CD4-positive, CD25-positive, alpha-beta regulatory T cell (primary cell): ENCODE measurements at regions not wholly inside any gene's neighbourhood (a gene's known extent, or its start where the extent isn't known, plus 50 kb on each side); places are given as distances from the start of the nearest gene placed in this dataset.

ENCODE experiments used
- ATAC-seq, 2 donors: fragments of 150-1000 bp; cut with Tn5 transposase; one replicate each; pipeline ENCODE4 v1.10.0; 2021; ENCODE audit warnings: low read depth in 2 of 2, moderate number of reproducible peaks in 2 of 2, moderate library complexity in 1 of 2
- DNase-seq, 3 donors: peaks; one replicate each; pipeline versions ENCODE4 v3.0.0 to v3.0.0-alpha.2; 2012 to 2022; ENCODE audit warnings: mixed read lengths in 1 of 3
- H3K27ac ChIP-seq: one replicate; pipeline ENCODE4 v1.7.0; 2013; ENCODE audit warnings: mild to moderate bottlenecking, low read length; ENCODE audit not compliant: insufficient read depth, poor library complexity, severe bottlenecking
- H3K27me3 ChIP-seq: one replicate; pipeline ENCODE4 v1.7.0; 2013; ENCODE audit warnings: low read length; ENCODE audit not compliant: control insufficient read depth, insufficient read depth
- H3K36me3 ChIP-seq: one replicate; pipeline ENCODE4 v1.7.0; 2013; ENCODE audit warnings: mild to moderate bottlenecking, low read length, moderate library complexity; ENCODE audit not compliant: control insufficient read depth, insufficient read depth
- H3K4me1 ChIP-seq: 2 replicates; pipeline ENCODE4 v1.7.0; 2013; ENCODE audit warnings: mild to moderate bottlenecking, low read length; ENCODE audit not compliant: insufficient read depth, control insufficient read depth, poor library complexity, severe bottlenecking
- H3K4me3 ChIP-seq: one replicate; pipeline ENCODE4 v1.7.0; 2013; ENCODE audit warnings: low read depth, mild to moderate bottlenecking, low read length, moderate library complexity
- H3K9me3 ChIP-seq, 2 experiments: 1 replicate in 1 of 2; 2 replicates in 1 of 2; pipeline ENCODE4 v1.7.0; 2013; ENCODE audit warnings: low read length in 2 of 2, mild to moderate bottlenecking in 1 of 2, moderate library complexity in 1 of 2; ENCODE audit not compliant: control insufficient read depth in 2 of 2
- H3K27ac Mint-ChIP-seq, 3 donors: one replicate each; pipeline ENCODE4 v1.8.0; 2020 to 2022; ENCODE audit warnings: mild to moderate bottlenecking in 3 of 3, mixed read lengths in 3 of 3, moderate library complexity in 2 of 3
- H3K27me3 Mint-ChIP-seq: one replicate; pipeline ENCODE4 v1.8.0; 2022; ENCODE audit warnings: mild to moderate bottlenecking, mixed read lengths
- H3K36me3 Mint-ChIP-seq: one replicate; pipeline ENCODE4 v1.8.0; 2020; ENCODE audit warnings: mixed read lengths
- H3K4me1 Mint-ChIP-seq, 4 donors: one replicate each; pipeline ENCODE4 v1.8.0; 2020 to 2022; ENCODE audit warnings: mixed read lengths in 4 of 4, mild to moderate bottlenecking in 1 of 4
- H3K4me3 Mint-ChIP-seq, 4 donors: one replicate each; pipeline ENCODE4 v1.8.0; 2020 to 2022; ENCODE audit warnings: mild to moderate bottlenecking in 4 of 4, mixed read lengths in 4 of 4, moderate library complexity in 3 of 4
- H3K9me3 Mint-ChIP-seq, 7 donors: one replicate each; pipeline ENCODE4 v1.8.0; 2020 to 2022; ENCODE audit warnings: mixed read lengths in 7 of 7, mild to moderate bottlenecking in 3 of 7, moderate library complexity in 2 of 7

GRCh38 chr21:43341378-43342161, 85.4 kb downstream of the SIK1 start:
- Histone ChIP-seq H3K4me1 (no peaks in the 10 kb centered on the region), H3K4me3 (no peak overlapping the region), H3K27ac (no peak overlapping the region), H3K36me3 (no peaks in the 10 kb centered on the region), H3K27me3 (no peaks in the 10 kb centered on the region), H3K9me3 (no peaks in the 10 kb centered on the region)
- no peaks in the 10 kb centered on the region for H3K27me3 Mint-ChIP-seq
- H3K4me1 Mint-ChIP-seq, result peaks cover 0 to 4% (median 0%) of the 10 kb centered on the region in 4 donors
- ATAC-seq (no peak), DNase-seq (no peak)
- no peak overlapping the region for H3K27ac Mint-ChIP-seq
- no peak overlapping the region for H3K4me3 Mint-ChIP-seq
- peaks cover 0 to 2% (median 0%) of the 10 kb centered on the region in 7 donors for H3K9me3 Mint-ChIP-seq
- H3K36me3 Mint-ChIP-seq, result no peaks in the 10 kb centered on the region

DNA sequence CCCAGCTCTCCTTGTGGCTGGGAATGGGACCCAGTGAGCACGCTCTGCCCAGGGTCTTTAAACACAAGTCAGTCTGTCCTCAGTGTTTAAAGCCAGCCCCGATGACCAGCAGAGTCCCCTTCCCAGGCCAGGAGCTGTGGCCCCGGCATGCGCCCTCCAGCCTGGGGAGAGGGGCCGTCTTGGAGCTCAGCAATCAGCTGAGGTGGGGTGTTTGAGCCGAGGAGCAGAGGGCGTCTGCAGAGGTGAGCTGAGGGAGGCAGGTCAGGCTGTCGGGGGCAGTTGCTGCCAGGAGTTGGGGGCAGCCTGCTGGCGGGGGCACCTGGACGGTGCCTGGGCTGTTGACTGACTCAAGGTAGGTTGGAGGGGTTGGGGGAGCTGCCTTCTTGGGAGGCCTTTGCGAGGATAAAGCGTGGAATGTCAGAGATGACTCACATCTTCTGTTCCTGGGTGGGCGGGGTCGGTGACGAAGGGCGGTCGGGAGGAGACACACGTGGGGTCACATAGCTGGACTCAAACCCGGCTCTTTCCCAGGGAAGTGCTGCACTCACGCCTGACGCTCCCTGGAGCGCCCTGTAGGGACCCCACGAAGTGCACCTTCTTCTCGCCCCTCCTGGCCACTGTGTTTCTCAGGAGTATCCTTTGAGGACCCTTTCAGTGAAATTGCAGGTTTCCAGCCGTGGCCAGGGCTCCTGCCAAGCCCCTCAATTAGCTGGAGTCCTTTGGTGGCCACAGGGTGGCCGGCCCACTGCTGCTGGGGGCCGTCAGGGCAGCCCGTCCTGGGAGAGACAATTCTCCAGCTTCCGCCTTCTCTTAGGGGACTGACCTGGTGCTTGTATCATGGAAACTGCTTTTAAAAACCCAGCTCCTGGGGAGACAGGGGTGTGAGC, 86.2 kb downstream of the SIK1 start:
- no peaks in the 10 kb centered on the region for H3K36me3 Mint-ChIP-seq
- peaks cover 0 to 4% (median 0%) of the 10 kb centered on the region in 4 donors for H3K4me1 Mint-ChIP-seq
- H3K27me3 ChIP-seq, result no peaks in the 10 kb centered on the region
- H3K9me3 ChIP-seq, result no peaks in the 10 kb centered on the region
- no peak overlapping the region for H3K4me3 Mint-ChIP-seq
- peaks cover 0 to 2% (median 0%) of the 10 kb centered on the region in 7 donors for H3K9me3 Mint-ChIP-seq
- no peaks in the 10 kb centered on the region for H3K4me1 ChIP-seq
- no peak overlapping the region for H3K27ac Mint-ChIP-seq
- no peak overlapping the region for H3K4me3 ChIP-seq
- H3K27ac ChIP-seq, result no peak overlapping the region
- no peak for DNase-seq
- ATAC-seq, result no peak
- H3K36me3 ChIP-seq, result no peaks in the 10 kb centered on the region
- H3K27me3 Mint-ChIP-seq, result no peaks in the 10 kb centered on the region

DNA sequence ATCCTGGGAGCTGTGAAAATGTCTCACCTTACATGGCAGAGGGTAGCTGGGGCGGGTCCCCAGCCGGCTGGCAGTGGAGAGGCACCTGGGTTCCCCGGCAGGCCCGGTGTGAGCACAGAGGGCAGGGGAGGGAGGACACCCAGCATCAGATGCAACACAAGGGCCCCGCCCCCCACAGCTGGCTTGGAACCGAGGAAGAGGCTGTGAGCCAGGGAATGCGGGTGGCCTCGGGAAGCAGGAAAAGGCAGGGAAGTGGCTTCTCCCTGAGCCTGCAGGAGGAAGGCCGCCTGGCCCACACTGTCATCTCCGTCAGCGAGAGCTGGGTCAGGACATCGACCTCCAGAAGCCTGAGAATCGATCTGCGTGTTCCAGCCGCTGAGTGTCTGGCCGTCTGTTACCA, 87.3 kb downstream of the SIK1 start:
- peaks cover 0 to 4% (median 0%) of the 10 kb centered on the region in 4 donors for H3K4me1 Mint-ChIP-seq
- H3K36me3 Mint-ChIP-seq, result no peaks in the 10 kb centered on the region
- no peak overlapping the region for H3K27ac ChIP-seq
- H3K27me3 ChIP-seq, result no peaks in the 10 kb centered on the region
- peaks cover 0 to 2% (median 0%) of the 10 kb centered on the region in 7 donors for H3K9me3 Mint-ChIP-seq
- no peak for DNase-seq
- no peak for ATAC-seq
- H3K36me3 ChIP-seq, result no peaks in the 10 kb centered on the region
- no peaks in the 10 kb centered on the region for H3K4me1 ChIP-seq
- no peaks in the 10 kb centered on the region for H3K27me3 Mint-ChIP-seq
- no peak overlapping the region for H3K4me3 Mint-ChIP-seq
- no peak overlapping the region for H3K27ac Mint-ChIP-seq
- H3K4me3 ChIP-seq, result no peak overlapping the region
- no peaks in the 10 kb centered on the region for H3K9me3 ChIP-seq

GRCh38 chr21:43338951-43339350, 88.0 kb downstream of the SIK1 start:
- H3K36me3 ChIP-seq, result no peaks in the 10 kb centered on the region
- H3K27ac Mint-ChIP-seq, result peak overlapping the region in 1 of 3 donors; percentile 95
- H3K4me3 ChIP-seq, result no peak overlapping the region
- H3K9me3 ChIP-seq, result no peaks in the 10 kb centered on the region
- no peaks in the 10 kb centered on the region for H3K27me3 ChIP-seq
- no peak overlapping the region for H3K27ac ChIP-seq
- H3K4me1 Mint-ChIP-seq, result peaks cover 0 to 4% (median 0%) of the 10 kb centered on the region in 4 donors
- H3K9me3 Mint-ChIP-seq, result peaks cover 0 to 2% (median 0%) of the 10 kb centered on the region in 7 donors
- H3K4me1 ChIP-seq, result no peaks in the 10 kb centered on the region
- no peaks in the 10 kb centered on the region for H3K36me3 Mint-ChIP-seq
- DNase-seq, result no peak
- no peaks in the 10 kb centered on the region for H3K27me3 Mint-ChIP-seq
- no peak overlapping the region for H3K4me3 Mint-ChIP-seq
- no peak for ATAC-seq

- Mint-ChIP-seq H3K36me3 (no peaks in the 10 kb centered on the region), H3K4me1 (peaks cover 0 to 4% (median 0%) of the 10 kb centered on the region in 4 donors), H3K9me3 (peaks cover 0 to 2% (median 0%) of the 10 kb centered on the region in 7 donors), H3K27me3 (no peaks in the 10 kb centered on the region), H3K27ac (peak overlapping the region in 1 of 3 donors; percentile 79), H3K4me3 (no peak overlapping the region)
- Histone ChIP-seq H3K4me1 (no peaks in the 10 kb centered on the region), H3K36me3 (no peaks in the 10 kb centered on the region), H3K4me3 (no peak overlapping the region), H3K27me3 (no peaks in the 10 kb centered on the region), H3K9me3 (no peaks in the 10 kb centered on the region), H3K27ac (no peak overlapping the region)
- no peak for ATAC-seq
- no peak for DNase-seq
These were observed 88.9 kb downstream of the SIK1 start for GRCh38 chr21:43337901-43338655.

DNA sequence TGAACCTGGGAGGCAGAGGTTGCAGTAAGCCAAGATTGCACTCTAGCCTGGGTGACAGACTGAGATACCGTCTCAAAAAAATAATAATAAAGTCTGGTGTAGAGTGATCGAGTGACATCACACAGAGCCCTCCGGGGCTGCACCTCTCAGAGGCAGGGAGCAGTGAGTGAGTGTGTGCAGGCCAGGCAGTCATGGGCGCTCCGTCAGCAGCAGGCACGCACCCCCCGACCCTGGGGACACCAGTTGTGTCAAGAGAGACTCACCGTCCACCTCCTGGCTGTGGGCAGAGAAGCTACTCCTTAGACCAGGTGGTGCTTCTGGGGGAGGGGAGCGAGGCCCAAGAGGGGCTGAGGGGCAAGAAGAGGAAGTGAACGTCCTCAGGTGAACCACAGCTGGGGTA, 91.8 kb downstream of the SIK1 start:
- H3K4me1 Mint-ChIP-seq, result peaks cover 0 to 4% (median 0%) of the 10 kb centered on the region in 4 donors
- H3K36me3 Mint-ChIP-seq, result no peaks in the 10 kb centered on the region
- Histone ChIP-seq H3K4me3 (no peak overlapping the region), H3K27me3 (no peaks in the 10 kb centered on the region), H3K36me3 (no peaks in the 10 kb centered on the region), H3K4me1 (no peaks in the 10 kb centered on the region), H3K9me3 (no peaks in the 10 kb centered on the region), H3K27ac (no peak overlapping the region)
- peaks cover 0 to 2% (median 0%) of the 10 kb centered on the region in 7 donors for H3K9me3 Mint-ChIP-seq
- ATAC-seq (no peak), DNase-seq (no peak)
- no peak overlapping the region for H3K4me3 Mint-ChIP-seq
- no peak overlapping the region for H3K27ac Mint-ChIP-seq
- H3K27me3 Mint-ChIP-seq, result no peaks in the 10 kb centered on the region

GRCh38 chr21:43334214-43334958, 92.5 kb downstream of the SIK1 start:
- Mint-ChIP-seq H3K27me3 (no peaks in the 10 kb centered on the region), H3K4me1 (peaks cover 0 to 4% (median 0%) of the 10 kb centered on the region in 4 donors), H3K36me3 (no peaks in the 10 kb centered on the region), H3K4me3 (no peak overlapping the region), H3K27ac (no peak overlapping the region), H3K9me3 (peaks cover 0 to 2% (median 0%) of the 10 kb centered on the region in 7 donors)
- ATAC-seq (no peak), DNase-seq (no peak)
- H3K27ac ChIP-seq, result no peak overlapping the region
- H3K27me3 ChIP-seq, result no peaks in the 10 kb centered on the region
- no peaks in the 10 kb centered on the region for H3K36me3 ChIP-seq
- H3K4me1 ChIP-seq, result no peaks in the 10 kb centered on the region
- H3K4me3 ChIP-seq, result no peak overlapping the region
- H3K9me3 ChIP-seq, result no peaks in the 10 kb centered on the region
